ENCODE measurements at regions not wholly inside any gene's neighbourhood (a gene's known extent, or its start where the extent isn't known, plus 50 kb on each side); places are given as distances from the start of the nearest gene placed in this dataset.
A peak's percentile ranks its signal among the peaks of the same experiment; 100 is the strongest.

GRCh38 chr5:164422400-164422799 lies 917.0 kb downstream of the MAT2B start:
- TF ChIP-seq SOX15 (CRISPR knock-in tag; IDR thresholded peaks at IDR 0.05): no peak
- TF ChIP-seq USF2 (CRISPR knock-in tag; IDR thresholded peaks at IDR 0.05): no peak
- 0 out of 2 replicates have a peak, but pooled peaks have one; percentile 31 for TF ChIP-seq CTCF (IDR thresholded peaks at IDR 0.05)
- TF ChIP-seq PRDM15 (CRISPR knock-in tag; IDR thresholded peaks at IDR 0.05): no peak
- no peak for TF ChIP-seq ETV6 (CRISPR knock-in tag; IDR thresholded peaks at IDR 0.05)
- TF ChIP-seq ZNF121 (CRISPR knock-in tag; IDR thresholded peaks at IDR 0.05): no peak
